H1 (cell line): ENCODE measurements at regions not wholly inside any gene's neighbourhood (a gene's known extent, or its start where the extent isn't known, plus 50 kb on each side); places are given as distances from the start of the nearest gene placed in this dataset.

Experiments
- CTCF ChIA-PET: fragments of 300-600 bp; sonication (Branson Sonifier 250); formaldehyde crosslinking; loops from one replicate; lab custom pipeline; 2021; ENCODE audit not compliant: partially characterized antibody; lab: Charles Lee
- POLR2A ChIA-PET: fragments of 300-600 bp; sonication (Branson Sonifier 250); formaldehyde crosslinking; loops from one replicate; lab custom pipeline; 2021; ENCODE audit warnings: inconsistent platforms; ENCODE audit not compliant: partially characterized antibody; lab: Charles Lee
- DNase-seq, 2 experiments: peaks; one replicate each; pipeline versions ENCODE4 v3.0.0 to v3.0.0-alpha.2; 2010 to 2022; ENCODE audit warnings: low spot score in 2 of 2, low read depth in 1 of 2, mixed read lengths in 1 of 2
- FAIRE-seq: peaks from 2 replicates; lab custom pipeline; 2011; peaks lifted over from hg19 to GRCh38; lab: Jason Lieb, UNC
- H2AFZ ChIP-seq: 2 replicates; pipeline ENCODE4 v1.8.1; 2012; ENCODE audit warnings: low read length, inconsistent platforms
- H2AK5ac ChIP-seq: 2 replicates; pipeline ENCODE4 v1.6.1; 2013; ENCODE audit warnings: low read depth, low read length
- H2BK120ac ChIP-seq: replicated peaks from 2 replicates; pipeline ENCODE3; 2013; ENCODE audit warnings: low read depth, low read length, inconsistent platforms
- H2BK12ac ChIP-seq: 2 replicates; pipeline ENCODE4 v1.6.1; 2013; ENCODE audit warnings: low read depth, low read length
- H2BK15ac ChIP-seq: 2 replicates; pipeline ENCODE4 v1.6.1; 2013; ENCODE audit warnings: low read length
- H2BK20ac ChIP-seq: 2 replicates; pipeline ENCODE4 v1.6.1; 2013; ENCODE audit warnings: low read length
- H2BK5ac ChIP-seq: 2 replicates; pipeline ENCODE4 v1.6.1; 2013; ENCODE audit warnings: low read depth, low read length
- H3K14ac ChIP-seq: 2 replicates; pipeline ENCODE4 v1.6.1; 2013; ENCODE audit warnings: inconsistent platforms; ENCODE audit not compliant: insufficient read length
- H3K18ac ChIP-seq: 2 replicates; pipeline ENCODE4 v1.6.1; 2013; ENCODE audit warnings: low read length; ENCODE audit errors: extremely low read depth
- H3K23ac ChIP-seq: 2 replicates; pipeline ENCODE4 v1.6.1; 2013; ENCODE audit warnings: inconsistent platforms; ENCODE audit not compliant: insufficient read length
- H3K23me2 ChIP-seq: 2 replicates; pipeline ENCODE4 v1.6.1; 2013; ENCODE audit warnings: low read depth, low read length
- H3K27ac ChIP-seq: 2 replicates; pipeline ENCODE4 v1.6.1; 2011; ENCODE audit warnings: low read depth, low read length, inconsistent platforms
- H3K27me3 ChIP-seq, 4 experiments: replicated peaks in 1 of 4; 1 replicate in 1 of 4; 2 replicates in 3 of 4; pipeline versions ENCODE4 v1.6.1 to v1.8.1; 2011 to 2013; ENCODE audit warnings: low read length in 3 of 4, mild to moderate bottlenecking in 3 of 4, inconsistent platforms in 2 of 4, mixed read lengths in 2 of 4, moderate library complexity in 1 of 4; ENCODE audit not compliant: control insufficient read depth in 3 of 4, insufficient read depth in 3 of 4; ENCODE audit errors: extremely low read depth in 1 of 4
- H3K36me3 ChIP-seq, 4 experiments: 2 replicates each; pipeline versions ENCODE4 v1.6.1 to v1.8.1; 2011 to 2013; ENCODE audit warnings: mild to moderate bottlenecking in 4 of 4, low read length in 3 of 4, moderate library complexity in 2 of 4, control low read depth in 1 of 4, inconsistent platforms in 1 of 4; ENCODE audit not compliant: insufficient read depth in 4 of 4, control insufficient read depth in 2 of 4
- H3K4ac ChIP-seq: replicated peaks from 2 replicates; pipeline ENCODE3; 2013; ENCODE audit warnings: low read length, low read depth, mixed read lengths, inconsistent platforms; ENCODE audit not compliant: insufficient read length
- H3K4me1 ChIP-seq, 4 experiments: replicated peaks in 1 of 4; 1 replicate in 1 of 4; 2 replicates in 3 of 4; pipeline versions ENCODE4 v1.6.1 to v1.8.1; 2011 to 2013; ENCODE audit warnings: low read length in 3 of 4, inconsistent platforms in 2 of 4, mixed read lengths in 1 of 4; ENCODE audit not compliant: insufficient read depth in 4 of 4, control insufficient read depth in 3 of 4
- H3K4me2 ChIP-seq, 2 experiments: 2 replicates each; pipeline versions ENCODE4 v1.6.1 to v1.8.1; 2011 to 2013; ENCODE audit warnings: low read depth in 2 of 2, low read length in 2 of 2, control low read depth in 1 of 2, inconsistent platforms in 1 of 2, mild to moderate bottlenecking in 1 of 2; ENCODE audit not compliant: insufficient read depth in 1 of 2
- H3K4me3 ChIP-seq, 4 experiments: fragments of 200-600, 300-600 bp in 1 of 4; sonication (generic), shearing (Covaris generic), sonication (Bioruptor Twin) in 1 of 4; 2 replicates each; pipeline versions ENCODE4 v1.5.1 to v1.8.1; 2011 to 2016; ENCODE audit warnings: low read length in 4 of 4, low read depth in 3 of 4, control low read depth in 2 of 4, inconsistent platforms in 2 of 4, mild to moderate bottlenecking in 2 of 4, mixed read lengths in 1 of 4, moderate library complexity in 1 of 4; ENCODE audit not compliant: insufficient read depth in 2 of 4; ENCODE audit errors: extremely low read depth in 1 of 4
- H3K56ac ChIP-seq: replicated peaks from 2 replicates; pipeline ENCODE3; 2013; ENCODE audit warnings: low read depth, mild to moderate bottlenecking, mixed read lengths, low read length, inconsistent platforms; ENCODE audit not compliant: insufficient read length
- H3K79me1 ChIP-seq: 2 replicates; pipeline ENCODE4 v1.6.1; 2013; ENCODE audit warnings: low read depth, low read length, control low read depth
- H3K79me2 ChIP-seq, 2 experiments: 2 replicates each; pipeline versions ENCODE4 v1.6.1 to v1.8.1; 2012 to 2013; ENCODE audit warnings: low read length in 2 of 2, mild to moderate bottlenecking in 2 of 2, inconsistent platforms in 1 of 2; ENCODE audit not compliant: insufficient read depth in 2 of 2, control insufficient read depth in 1 of 2
- H3K9ac ChIP-seq, 4 experiments: replicated peaks in 1 of 4; 1 replicate in 1 of 4; 2 replicates in 3 of 4; pipeline versions ENCODE4 v1.6.1 to v1.8.1; 2011 to 2013; ENCODE audit warnings: low read depth in 3 of 4, low read length in 3 of 4, control low read depth in 2 of 4, mild to moderate bottlenecking in 2 of 4, moderate library complexity in 2 of 4, inconsistent platforms in 1 of 4; ENCODE audit errors: extremely low read depth in 1 of 4
- H3K9me3 ChIP-seq, 2 experiments: 2 replicates each; pipeline versions ENCODE4 v1.6.1 to v1.8.1; 2012 to 2013; ENCODE audit warnings: mild to moderate bottlenecking in 2 of 2, moderate library complexity in 2 of 2, control low read depth in 1 of 2, inconsistent platforms in 1 of 2, low read depth in 1 of 2, low read length in 1 of 2, mixed read lengths in 1 of 2; ENCODE audit not compliant: insufficient read depth in 2 of 2
- H4K20me1 ChIP-seq, 2 experiments: replicated peaks in 1 of 2; 2 replicates each; pipeline versions ENCODE3 to v1.8.1; 2011 to 2013; ENCODE audit warnings: inconsistent platforms in 2 of 2, low read length in 2 of 2, mild to moderate bottlenecking in 1 of 2; ENCODE audit not compliant: insufficient read depth in 2 of 2, control insufficient read depth in 1 of 2
- H4K5ac ChIP-seq: 2 replicates; pipeline ENCODE4 v1.6.1; 2013; ENCODE audit warnings: low read length, low read depth, mixed read lengths, inconsistent platforms; ENCODE audit not compliant: insufficient read length
- H4K8ac ChIP-seq: 2 replicates; pipeline ENCODE4 v1.8.0; 2013; ENCODE audit warnings: mild to moderate bottlenecking, moderate library complexity, low read length, inconsistent platforms; ENCODE audit not compliant: insufficient read depth; ENCODE audit errors: extremely low read depth
- H4K91ac ChIP-seq: replicated peaks from 2 replicates; pipeline ENCODE3; 2013; ENCODE audit warnings: low read length, mixed read lengths, inconsistent platforms; ENCODE audit not compliant: insufficient read length
- BACH1 ChIP-seq: IDR thresholded peaks from 2 replicates; pipeline ENCODE4 v1.6.1; 2012; ENCODE audit warnings: low read length, improper control_type of control experiment
- BCL11A ChIP-seq, 2 experiments: IDR thresholded peaks; one replicate each; pipeline ENCODE4 v1.6.1; 2011; ENCODE audit warnings: low read depth in 2 of 2, low read length in 2 of 2, mild to moderate bottlenecking in 2 of 2
- BRCA1 ChIP-seq: IDR thresholded peaks from 2 replicates; pipeline ENCODE4 v1.6.1; 2012; ENCODE audit warnings: low read depth, low read length, improper control_type of control experiment
- CEBPB ChIP-seq: IDR thresholded peaks from 2 replicates; pipeline ENCODE4 v1.6.1; 2012; ENCODE audit warnings: low read depth, low read length
- CTBP2 ChIP-seq: IDR thresholded peaks from 2 replicates; pipeline ENCODE4 v1.7.0; 2011; ENCODE audit warnings: borderline replicate concordance, mild to moderate bottlenecking, moderate library complexity, mixed read lengths, low read length; ENCODE audit not compliant: insufficient read depth, insufficient read length
- EZH2 ChIP-seq: fragments of 200-600 bp; sonication (generic); IDR thresholded peaks from 2 replicates; pipeline ENCODE4 v1.7.1; 2012; ENCODE audit warnings: low read depth, mild to moderate bottlenecking, moderate library complexity, low read length, inconsistent platforms; ENCODE audit not compliant: severe bottlenecking
- HDAC2 ChIP-seq, 2 experiments: fragments of 300-600 bp in 1 of 2; sonication (generic) in 1 of 2; IDR thresholded peaks; 2 replicates each; pipeline ENCODE4 v1.6.1; 2011 to 2012; ENCODE audit warnings: low read depth in 2 of 2, low read length in 2 of 2, mild to moderate bottlenecking in 2 of 2, moderate library complexity in 2 of 2, borderline replicate concordance in 1 of 2, inconsistent platforms in 1 of 2
- HDAC6 ChIP-seq: IDR thresholded peaks from one replicate; pipeline ENCODE4 v1.7.1; 2012; ENCODE audit warnings: low read depth, mild to moderate bottlenecking, inconsistent platforms, low read length, moderate library complexity
- KDM1A ChIP-seq: fragments of 200-600, 300-600 bp; sonication (generic); IDR thresholded peaks from 2 replicates; pipeline ENCODE4 v1.7.1; 2016; ENCODE audit warnings: mild to moderate bottlenecking, low read length, borderline replicate concordance
- PHF8 ChIP-seq: fragments of 200-600 bp; sonication (generic); conservative IDR thresholded peaks from 2 replicates; pipeline ENCODE4 v1.7.1; 2012; ENCODE audit warnings: low read depth, mild to moderate bottlenecking, inconsistent platforms, low read length, moderate library complexity
- POLR2A ChIP-seq, 2 experiments: IDR thresholded peaks; 1 replicate in 1 of 2; 2 replicates in 1 of 2; pipeline ENCODE4 v1.6.1; 2011; ENCODE audit warnings: low read depth in 2 of 2, low read length in 2 of 2, mild to moderate bottlenecking in 2 of 2; ENCODE audit errors: control extremely low read depth in 1 of 2
- RAD21 ChIP-seq, 2 experiments: IDR thresholded peaks in 1 of 2; conservative IDR thresholded peaks in 1 of 2; 2 replicates each; pipeline ENCODE4 v1.6.1; 2011; ENCODE audit warnings: low read depth in 2 of 2, low read length in 2 of 2, improper control_type of control experiment in 1 of 2, inconsistent platforms in 1 of 2, mild to moderate bottlenecking in 1 of 2, moderate library complexity in 1 of 2
- SIX5 ChIP-seq: IDR thresholded peaks from 2 replicates; pipeline ENCODE4 v1.6.1; 2011; ENCODE audit warnings: mild to moderate bottlenecking, low read depth, low read length
- TAF1 ChIP-seq: IDR thresholded peaks from 2 replicates; pipeline ENCODE4 v1.6.1; 2011; ENCODE audit warnings: mild to moderate bottlenecking, low read depth, low read length
- TCF12 ChIP-seq: IDR thresholded peaks from 2 replicates; pipeline ENCODE4 v1.6.1; 2011; ENCODE audit warnings: low read depth, mild to moderate bottlenecking, low read length
- WGBS, 2 experiments: shearing (Covaris generic) in 1 of 2; methylation state at CpG; one replicate each; pipeline versions ENCODE4 v1.1.6 to v1.1.7; 2013 to 2015; ENCODE audit warnings: low lambda C conversion rate in 2 of 2, mixed read lengths in 2 of 2, inconsistent platforms in 1 of 2, low coverage in 1 of 2, missing lambda C conversion rate in 1 of 2; ENCODE audit not compliant: insufficient replicate concordance in 2 of 2, insufficient coverage in 1 of 2, insufficient read length in 1 of 2; ENCODE audit errors: extremely low coverage in 1 of 2, missing lambda C conversion rate in 1 of 2; 5-methylcytosine and 5-hydroxymethylcytosine counted together

- H3K9me3 ChIP-seq: no peaks in the 10 kb centered on the region
- no peak overlapping the region for H2AK5ac ChIP-seq
- FAIRE-seq (no peak), DNase-seq (no peak)
- H3K4me3 ChIP-seq: no peak overlapping the region
- H3K79me1 ChIP-seq: no peaks in the 10 kb centered on the region
- H3K18ac ChIP-seq: no peak overlapping the region
- no peaks in the 10 kb centered on the region for H3K79me2 ChIP-seq
- H4K20me1 ChIP-seq: no peaks in the 10 kb centered on the region
- no peak overlapping the region for H2BK12ac ChIP-seq
- WGBS, 2 experiments: 29% methylated on average over 3 of the region's 3 CpGs; no CpG with 5 or more reads in 1 of the 2 experiments
- H3K9ac ChIP-seq: no peak overlapping the region
- no peak overlapping the region for H4K5ac ChIP-seq
- no peak overlapping the region for H2AFZ ChIP-seq
- H3K23ac ChIP-seq: no peak overlapping the region
- peaks cover 2 to 5% (median 3%) of the 10 kb centered on the region in 4 experiments; a peak in 5 of 7 replicates for H3K4me1 ChIP-seq
- no peak overlapping the region for H3K56ac ChIP-seq
- POLR2A ChIA-PET: no interaction called here
- H2BK5ac ChIP-seq: no peak overlapping the region
- CTCF ChIA-PET: interaction anchor here (0.7 to 2.0 kb wide), 16 partner anchors 9 to 613 kb away, joined by 3 to 10 read pairs (median 4); no protein-coding TSS in a partner anchor
- H3K27me3 ChIP-seq: no peaks in the 10 kb centered on the region; a peak in 1 of 7 replicates
- no peaks in the 10 kb centered on the region for H3K36me3 ChIP-seq
- no peaks in the 10 kb centered on the region for H3K23me2 ChIP-seq
- no peak overlapping the region for H3K4me2 ChIP-seq
- H2BK120ac ChIP-seq: no peak overlapping the region
- H2BK15ac ChIP-seq: no peak overlapping the region
- no peak overlapping the region for H3K27ac ChIP-seq
- H3K4ac ChIP-seq: no peak overlapping the region
- no peak overlapping the region for H4K8ac ChIP-seq
- H3K14ac ChIP-seq: no peak overlapping the region
- H4K91ac ChIP-seq: no peak overlapping the region
- H2BK20ac ChIP-seq: no peak overlapping the region
- TF ChIP-seq HDAC6 (no peak), TCF12 (no peak), POLR2A (IDR thresholded peaks at IDR 0.05; ENCODE audit: control extremely low read depth in 1 of 2, low read depth in 2 of 2, low read length in 2 of 2) (no peak), BRCA1 (no peak), BCL11A (IDR thresholded peaks at IDR 0.05; ENCODE audit: low read depth in 2 of 2, low read length in 2 of 2) (no peak), SIX5 (no peak), EZH2 (no peak), RAD21 (IDR thresholded peaks at IDR 0.05 in 1 of 2, conservative IDR thresholded peaks at IDR 0.05 in 1 of 2; ENCODE audit: low read depth in 2 of 2, low read length in 2 of 2) (no peak), KDM1A (no peak), HDAC2 (IDR thresholded peaks at IDR 0.05; ENCODE audit: borderline replicate concordance in 1 of 2, low read depth in 2 of 2, low read length in 2 of 2) (no peak), BACH1 (no peak), PHF8 (no peak), CEBPB (no peak), CTBP2 (no peak), TAF1 (no peak)
Observed at GRCh38 chr7:96416116-96416515, 94.2 kb upstream of the SLC25A13 start.
